LNCaP clone FGC (cell line): ENCODE measurements at regions not wholly inside any gene's neighbourhood (a gene's known extent, or its start where the extent isn't known, plus 50 kb on each side); places are given as distances from the start of the nearest gene placed in this dataset.

Experiments
- DNase-seq: peaks from one replicate; pipeline ENCODE4 v3.0.0-alpha.2; 2011; ENCODE audit warnings: low read depth
- H3K4me3 ChIP-seq: 2 replicates; pipeline ENCODE4 v1.5.1; 2011; ENCODE audit warnings: mild to moderate bottlenecking, low read depth, low read length, control low read depth
- CTCF ChIP-seq: IDR thresholded peaks from 2 replicates; pipeline ENCODE4 v1.5.1; 2012; ENCODE audit warnings: mild to moderate bottlenecking; ENCODE audit not compliant: control insufficient read depth, insufficient read depth; ENCODE audit errors: extremely low read depth

- TF ChIP-seq CTCF: no peak
- no peak for DNase-seq
- H3K4me3 ChIP-seq: no peak overlapping the region
These were observed 616.2 kb upstream of the CAMK1G start for GRCh38 chr1:208967334-208967733.

- TF ChIP-seq CTCF: no peak
- DNase-seq: no peak
- H3K4me3 ChIP-seq: no peak overlapping the region
These were observed 608.8 kb upstream of the CAMK1G start for GRCh38 chr1:208974717-208975116.

- no peak for DNase-seq
- no peak overlapping the region for H3K4me3 ChIP-seq
- no peak for TF ChIP-seq CTCF
These were observed 608.1 kb upstream of the CAMK1G start for GRCh38 chr1:208975456-208975855.

GRCh38 chr1:208977012-208977411 is 606.5 kb upstream of the CAMK1G start:
- no peak for DNase-seq
- TF ChIP-seq CTCF: no peak
- no peak overlapping the region for H3K4me3 ChIP-seq

GRCh38 chr1:208977638-208978256 is 605.8 kb upstream of the CAMK1G start:
- TF ChIP-seq CTCF: no peak
- no peak for DNase-seq
- H3K4me3 ChIP-seq: no peak overlapping the region

- no peak overlapping the region for H3K4me3 ChIP-seq
- TF ChIP-seq CTCF: no peak
- no peak for DNase-seq
These were observed 603.7 kb upstream of the CAMK1G start for GRCh38 chr1:208979776-208980175.

- no peak overlapping the region for H3K4me3 ChIP-seq
- TF ChIP-seq CTCF: no peak
- DNase-seq: no peak
These were observed 602.9 kb upstream of the CAMK1G start for GRCh38 chr1:208980605-208981004.
